ENCODE measurements at regions not wholly inside any gene's neighbourhood (a gene's known extent, or its start where the extent isn't known, plus 50 kb on each side); places are given as distances from the start of the nearest gene placed in this dataset.

GRCh38 chr12:91383099-91383498 is 200.5 kb upstream of the DCN start:
- Mint-ChIP-seq H3K4me3 (no peak overlapping the region), H3K9me3 (no peaks in the 10 kb centered on the region), H3K27ac (no peak overlapping the region), H3K36me3 (ENCODE audit: low read depth) (no peaks in the 10 kb centered on the region), H3K4me1 (peaks cover 10% of the 10 kb centered on the region), H3K27me3 (peaks cover 1% of the 10 kb centered on the region)
- no peak for DNase-seq
- ChIA-PET CTCF (interaction anchor here (1.0 to 1.7 kb wide), 4 partner anchors 828 to 1277 kb away, joined by 3 to 5 read pairs (median 4); no protein-coding TSS in a partner anchor), POLR2A (no interaction called here)

GRCh38 chr12:91382081-91382543 is 199.5 kb upstream of the DCN start:
- DNase-seq, result peak; percentile 87
- Mint-ChIP-seq H3K4me1 (peaks cover 10% of the 10 kb centered on the region), H3K4me3 (peak overlapping the region; percentile 56), H3K9me3 (no peaks in the 10 kb centered on the region), H3K27me3 (peaks cover 1% of the 10 kb centered on the region), H3K36me3 (ENCODE audit: low read depth) (no peaks in the 10 kb centered on the region), H3K27ac (no peak overlapping the region)
- CTCF ChIA-PET, result interaction anchor here (0.7 to 2.1 kb wide), 22 partner anchors 8 to 1278 kb away, joined by 3 to 9 read pairs (median 4); partner anchors contain the start of gene BTG1
- POLR2A ChIA-PET, result no interaction called here

DNA sequence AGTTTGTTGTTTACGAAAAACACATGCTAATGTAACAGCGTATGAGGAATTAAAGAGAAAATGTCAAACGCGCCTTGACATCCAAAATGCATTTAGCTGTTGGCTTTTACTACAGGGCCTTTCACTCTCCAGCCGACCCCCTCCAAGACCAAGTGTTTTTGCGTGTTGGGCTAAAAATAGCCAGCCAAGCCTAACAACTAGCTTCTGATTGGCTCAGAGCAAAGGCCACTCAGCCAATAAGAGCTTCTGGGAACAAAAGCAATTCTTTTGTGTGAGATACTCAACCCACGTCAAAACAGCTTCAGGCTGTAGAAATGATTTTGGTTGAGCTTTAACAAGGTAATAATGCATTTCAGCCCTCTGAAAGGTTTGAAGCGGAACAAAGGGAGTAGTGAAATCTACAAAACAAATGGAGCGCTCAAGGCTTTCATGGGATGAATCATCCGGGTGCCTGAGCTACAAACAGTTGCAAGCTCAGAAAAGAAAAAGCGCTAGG is 198.7 kb upstream of the DCN start:
- ChIA-PET CTCF (interaction anchor here (0.9 to 2.1 kb wide), 16 partner anchors 7 to 1279 kb away, joined by 3 to 9 read pairs (median 4); partner anchors contain the start of gene BTG1), POLR2A (interaction anchor here (0.6 kb wide), 1 partner anchor 1151 kb away, joined by 5 read pairs; no protein-coding TSS in a partner anchor)
- Mint-ChIP-seq H3K9me3 (no peaks in the 10 kb centered on the region), H3K27me3 (peaks cover 1% of the 10 kb centered on the region), H3K36me3 (ENCODE audit: low read depth) (no peaks in the 10 kb centered on the region), H3K4me3 (peak overlapping the region; percentile 56), H3K4me1 (peaks cover 10% of the 10 kb centered on the region), H3K27ac (no peak overlapping the region)
- peak; percentile 8 for DNase-seq

DNA sequence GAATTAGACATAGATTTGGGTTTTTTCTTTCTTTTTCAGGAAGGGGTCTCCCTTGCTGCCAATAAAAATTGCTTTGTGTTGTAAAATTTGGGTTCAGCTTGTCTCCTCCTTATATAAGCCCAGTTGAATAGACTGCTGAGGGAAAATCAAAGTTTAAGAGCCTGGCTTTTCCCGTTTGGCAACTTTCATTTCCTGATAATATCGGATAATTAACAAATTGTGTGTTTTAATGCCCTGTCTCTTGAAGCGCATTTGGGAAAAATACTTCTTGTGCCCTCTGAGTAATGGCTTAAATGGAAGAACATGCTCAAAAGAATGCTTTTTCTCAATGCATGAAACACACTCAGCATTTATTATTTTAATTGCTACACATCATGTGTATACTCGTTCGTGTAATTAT is 198.0 kb upstream of the DCN start:
- H3K27me3 Mint-ChIP-seq, result peaks cover 1% of the 10 kb centered on the region
- no peaks in the 10 kb centered on the region for H3K9me3 Mint-ChIP-seq
- no peak for DNase-seq
- H3K36me3 Mint-ChIP-seq (ENCODE audit: low read depth), result no peaks in the 10 kb centered on the region
- ChIA-PET CTCF (interaction anchor here (1.1 to 2.1 kb wide), 6 partner anchors 10 to 1037 kb away, joined by 3 to 7 read pairs (median 3); no protein-coding TSS in a partner anchor), POLR2A (no interaction called here)
- no peak overlapping the region for H3K27ac Mint-ChIP-seq
- peaks cover 10% of the 10 kb centered on the region for H3K4me1 Mint-ChIP-seq
- no peak overlapping the region for H3K4me3 Mint-ChIP-seq

DNA sequence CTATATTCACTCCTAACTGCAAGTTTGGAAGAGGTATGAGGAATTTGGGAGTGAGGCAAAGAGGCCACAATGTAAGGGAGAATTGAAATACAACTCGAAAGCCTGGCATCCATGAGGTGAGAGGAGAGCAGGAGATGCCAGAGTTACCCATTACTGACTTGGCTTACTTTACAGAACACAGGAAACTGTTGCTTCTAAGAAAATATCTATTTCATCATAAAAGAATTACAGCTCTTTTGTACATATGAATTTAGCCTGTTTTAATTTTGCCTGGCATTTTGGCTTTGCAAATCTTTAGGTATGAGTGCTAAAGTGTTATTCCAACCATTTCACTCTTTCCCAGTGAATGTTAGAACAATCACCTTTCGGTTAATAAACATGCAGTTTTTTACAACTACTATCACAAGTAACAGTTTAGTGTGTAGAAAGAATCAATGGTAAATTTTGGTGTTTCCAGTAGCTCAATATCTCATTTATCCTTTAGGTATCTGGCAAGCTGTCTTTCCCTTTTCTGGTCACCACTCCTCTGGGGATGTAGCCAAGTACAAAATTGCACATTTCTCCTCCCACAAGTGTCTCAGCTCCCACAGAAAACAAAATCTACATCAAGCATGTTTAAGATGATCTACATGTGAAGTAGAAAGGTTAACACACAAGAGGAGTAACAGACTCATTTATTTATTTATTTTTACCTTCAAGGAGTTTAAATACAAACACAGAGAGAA is 196.6 kb upstream of the DCN start:
- Mint-ChIP-seq H3K9me3 (no peaks in the 10 kb centered on the region), H3K36me3 (ENCODE audit: low read depth) (no peaks in the 10 kb centered on the region), H3K27ac (no peak overlapping the region), H3K4me3 (no peak overlapping the region), H3K27me3 (peaks cover 1% of the 10 kb centered on the region), H3K4me1 (peaks cover 10% of the 10 kb centered on the region)
- CTCF ChIA-PET, result no interaction called here
- POLR2A ChIA-PET, result no interaction called here
- DNase-seq, result no peak

- DNase-seq, result no peak
- no peaks in the 10 kb centered on the region for H3K36me3 Mint-ChIP-seq (ENCODE audit: low read depth)
- H3K4me3 Mint-ChIP-seq, result no peak overlapping the region
- H3K4me1 Mint-ChIP-seq, result peaks cover 10% of the 10 kb centered on the region
- CTCF ChIA-PET, result no interaction called here
- POLR2A ChIA-PET, result no interaction called here
- H3K9me3 Mint-ChIP-seq, result no peaks in the 10 kb centered on the region
- peaks cover 1% of the 10 kb centered on the region for H3K27me3 Mint-ChIP-seq
- no peak overlapping the region for H3K27ac Mint-ChIP-seq
Observed at GRCh38 chr12:91377436-91377835, 194.8 kb upstream of the DCN start.

- Mint-ChIP-seq H3K36me3 (ENCODE audit: low read depth) (no peaks in the 10 kb centered on the region), H3K9me3 (no peaks in the 10 kb centered on the region), H3K4me1 (no peaks in the 10 kb centered on the region), H3K27ac (no peak overlapping the region), H3K27me3 (no peaks in the 10 kb centered on the region), H3K4me3 (no peak overlapping the region)
- ChIA-PET POLR2A (no interaction called here), CTCF (interaction anchor here (0.5 to 0.7 kb wide), 2 partner anchors 24 to 286 kb away, joined by 3 read pairs; no protein-coding TSS in a partner anchor)
- DNase-seq, result no peak
Observed at GRCh38 chr12:91373086-91373485, 190.5 kb upstream of the DCN start.

DNA sequence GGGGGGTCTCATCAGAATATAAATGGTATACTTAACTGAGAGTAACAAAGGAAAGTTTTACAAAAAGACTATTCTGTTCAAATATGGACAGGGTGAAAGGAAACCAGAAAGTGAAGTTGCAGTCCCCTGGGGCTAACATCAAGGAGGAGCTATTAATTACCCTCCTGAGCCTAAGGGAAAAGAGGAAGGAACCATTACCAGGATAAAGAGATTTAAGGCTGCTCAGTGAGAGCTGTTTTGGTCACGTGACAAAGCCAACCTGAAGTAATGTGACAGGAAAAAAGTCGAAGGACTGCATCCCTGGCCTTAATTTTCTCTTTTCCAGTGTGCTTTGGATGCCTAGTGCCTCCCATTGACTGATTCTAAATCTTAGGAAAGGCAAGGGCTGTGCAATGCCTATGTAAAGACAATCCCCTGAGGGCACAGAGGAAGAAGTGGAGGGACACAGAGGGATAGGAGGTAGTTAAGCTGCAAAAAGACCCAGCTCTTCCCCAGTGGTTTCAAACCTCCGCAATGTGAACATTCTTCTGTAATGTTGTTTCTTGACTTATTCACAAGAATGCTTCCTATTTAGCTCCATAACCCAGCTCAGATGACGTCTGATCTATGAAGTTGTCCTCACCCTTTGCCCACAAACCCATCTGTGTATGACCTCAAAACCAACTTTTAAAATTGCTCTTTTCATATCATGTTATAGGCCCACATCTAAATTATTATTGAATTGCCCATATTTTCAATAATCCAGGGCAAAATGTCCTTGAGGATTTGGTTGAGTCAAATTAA is 187.7 kb upstream of the DCN start:
- no peaks in the 10 kb centered on the region for H3K9me3 Mint-ChIP-seq
- ChIA-PET POLR2A (no interaction called here), CTCF (interaction anchor here (1.2 kb wide), 1 partner anchor 12 kb away, joined by 4 read pairs; no protein-coding TSS in a partner anchor)
- H3K4me3 Mint-ChIP-seq, result no peak overlapping the region
- H3K36me3 Mint-ChIP-seq (ENCODE audit: low read depth), result no peaks in the 10 kb centered on the region
- no peak overlapping the region for H3K27ac Mint-ChIP-seq
- no peak for DNase-seq
- no peaks in the 10 kb centered on the region for H3K27me3 Mint-ChIP-seq
- no peaks in the 10 kb centered on the region for H3K4me1 Mint-ChIP-seq

DNA sequence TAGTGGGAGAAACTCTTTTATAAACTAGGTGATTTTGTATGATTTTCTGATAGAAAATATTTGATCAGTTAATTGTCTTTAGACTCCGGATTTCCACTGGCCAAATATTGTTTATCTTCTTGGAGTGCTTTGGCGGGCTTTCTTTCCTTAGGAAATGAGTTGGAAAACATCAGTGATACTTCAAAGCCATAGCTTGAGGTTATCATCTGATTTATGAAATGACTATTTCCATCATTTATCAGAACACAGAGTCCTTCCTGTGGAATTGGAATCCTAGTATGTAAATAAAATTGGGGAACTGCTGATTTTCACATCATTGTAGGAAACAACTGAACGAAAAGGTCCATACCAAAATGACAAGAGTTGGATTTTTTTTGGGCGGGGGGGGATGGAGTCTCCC is 186.0 kb upstream of the DCN start:
- DNase-seq, result no peak
- H3K36me3 Mint-ChIP-seq (ENCODE audit: low read depth), result no peaks in the 10 kb centered on the region
- H3K4me3 Mint-ChIP-seq, result no peak overlapping the region
- no peaks in the 10 kb centered on the region for H3K27me3 Mint-ChIP-seq
- POLR2A ChIA-PET, result no interaction called here
- H3K9me3 Mint-ChIP-seq, result no peaks in the 10 kb centered on the region
- CTCF ChIA-PET, result no interaction called here
- no peak overlapping the region for H3K27ac Mint-ChIP-seq
- no peaks in the 10 kb centered on the region for H3K4me1 Mint-ChIP-seq

- H3K4me1 Mint-ChIP-seq, result peaks cover 1% of the 10 kb centered on the region
- H3K4me3 Mint-ChIP-seq, result no peak overlapping the region
- no peaks in the 10 kb centered on the region for H3K9me3 Mint-ChIP-seq
- H3K27me3 Mint-ChIP-seq, result no peaks in the 10 kb centered on the region
- no peaks in the 10 kb centered on the region for H3K36me3 Mint-ChIP-seq (ENCODE audit: low read depth)
- POLR2A ChIA-PET, result no interaction called here
- no peak overlapping the region for H3K27ac Mint-ChIP-seq
- DNase-seq, result no peak
- CTCF ChIA-PET, result no interaction called here
Observed at GRCh38 chr12:91367234-91367849, 184.7 kb upstream of the DCN start.

DNA sequence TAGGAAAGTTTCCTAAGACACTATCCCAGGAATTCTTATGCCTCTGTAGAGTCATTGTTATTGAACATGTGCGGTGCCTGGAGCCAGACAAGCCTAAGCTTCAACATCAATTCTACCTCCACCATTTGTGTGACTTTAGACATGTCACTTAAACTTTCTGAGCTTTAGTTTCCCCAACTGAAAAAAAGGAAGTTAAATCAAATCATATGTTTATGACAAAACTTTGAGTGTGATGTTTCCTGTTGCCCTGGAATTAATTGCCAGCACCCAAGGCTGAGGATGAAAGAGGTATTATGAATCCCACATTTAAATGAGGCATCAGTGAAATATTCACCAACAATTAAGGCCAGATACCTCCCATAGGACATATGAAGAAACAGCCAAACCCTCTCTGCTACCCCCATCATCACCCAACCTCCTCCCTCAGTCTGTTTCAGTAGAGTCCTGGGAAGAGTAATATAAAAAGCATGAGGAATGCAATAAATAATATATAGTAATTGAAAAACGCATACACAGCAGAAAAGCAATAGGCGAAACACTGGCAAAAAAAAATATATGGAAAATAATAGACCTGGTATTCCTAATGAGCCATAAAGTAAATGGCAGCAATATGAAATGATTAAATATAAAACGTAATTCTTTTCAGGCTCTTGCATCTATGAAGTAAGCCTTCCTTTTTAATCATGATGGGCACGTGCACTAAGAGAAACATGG is 182.0 kb upstream of the DCN start:
- Mint-ChIP-seq H3K4me1 (peaks cover 4% of the 10 kb centered on the region), H3K9me3 (no peaks in the 10 kb centered on the region), H3K4me3 (no peak overlapping the region), H3K27ac (no peak overlapping the region), H3K27me3 (peaks cover 5% of the 10 kb centered on the region), H3K36me3 (ENCODE audit: low read depth) (no peaks in the 10 kb centered on the region)
- no peak for DNase-seq
- ChIA-PET CTCF (interaction anchor here (2.5 kb wide), 1 partner anchor 17 kb away, joined by 9 read pairs; no protein-coding TSS in a partner anchor), POLR2A (no interaction called here)

DNA sequence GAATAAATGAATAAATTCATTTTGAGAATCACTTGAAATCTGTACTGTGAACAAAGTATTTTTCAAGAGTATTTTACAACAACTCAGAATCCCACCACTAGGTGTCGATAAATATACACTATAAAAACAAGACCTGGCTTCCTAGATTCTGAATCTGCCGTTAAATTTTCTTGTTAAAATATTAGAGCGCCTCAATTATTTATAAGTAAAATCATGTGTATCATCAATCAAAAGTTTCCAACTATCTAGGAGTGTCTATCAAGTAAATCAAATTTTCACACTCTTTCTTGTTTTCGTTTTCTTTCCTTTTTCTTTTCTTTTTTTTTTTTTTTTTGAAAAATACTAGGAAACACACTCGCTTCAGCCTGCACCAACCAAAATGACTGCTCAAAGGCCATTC is 179.2 kb upstream of the DCN start:
- Mint-ChIP-seq H3K4me1 (peaks cover 4% of the 10 kb centered on the region), H3K36me3 (ENCODE audit: low read depth) (no peaks in the 10 kb centered on the region), H3K27me3 (peaks cover 6% of the 10 kb centered on the region), H3K9me3 (no peaks in the 10 kb centered on the region), H3K4me3 (no peak overlapping the region), H3K27ac (no peak overlapping the region)
- CTCF ChIA-PET, result interaction anchor here (0.7 kb wide), 2 partner anchors 112 to 1158 kb away, joined by 3 read pairs; no protein-coding TSS in a partner anchor
- DNase-seq, result no peak
- POLR2A ChIA-PET, result no interaction called here

Measured in activated CD4-positive, alpha-beta T cell treated with anti-CD3 and anti-CD28 coated beads, Interleukin-2, amount 10 ng/mL, durations not matched to agents 7 days and 5 days (primary cell).